A673 (cell line): ENCODE measurements at regions not wholly inside any gene's neighbourhood (a gene's known extent, or its start where the extent isn't known, plus 50 kb on each side); places are given as distances from the start of the nearest gene placed in this dataset.
"Not testable (repeated sequence)": the region's sequence is repeated elsewhere in the genome, so short reads cannot be mapped to it uniquely, and the experiment has no call there.

ENCODE experiments used
- BruUV-seq: library from RNA; stranded (reverse); fragments of 400-500 nt; replicated peaks from 2 replicates; lab custom pipeline; 2021; lab: Mats Ljungman, UMichigan
- CTCF ChIA-PET: fragments of 300-600 bp; sonication (Branson Sonifier 250); formaldehyde crosslinking; loops from one replicate; lab custom pipeline; 2022; ENCODE audit warnings: antibody characterized with exemption; lab: Charles Lee
- POLR2A ChIA-PET: fragments of 300-600 bp; sonication (Branson Sonifier 250); formaldehyde crosslinking; loops from one replicate; lab custom pipeline; 2022; ENCODE audit warnings: antibody characterized with exemption; ENCODE audit not compliant: low non-redundant PET; lab: Charles Lee
- DNase-seq: peaks from one replicate; pipeline ENCODE4 v3.0.0-alpha.2; 2015; ENCODE audit warnings: low spot score
- H3K27ac ChIP-seq: fragments of 200-600 bp; sonication (generic); 2 replicates; pipeline ENCODE4 v1.5.1; 2016; ENCODE audit warnings: mixed run types, low read depth, mild to moderate bottlenecking, mixed read lengths, antibody characterized with exemption, low read length; ENCODE audit not compliant: poor library complexity, severe bottlenecking
- H3K27me3 ChIP-seq: fragments of 200-600 bp; sonication (generic); replicated peaks from 2 replicates; pipeline ENCODE4 v1.6.1; 2017; ENCODE audit warnings: mixed run types, low read depth, mild to moderate bottlenecking, mixed read lengths, antibody characterized with exemption, low read length; ENCODE audit not compliant: insufficient read depth, poor library complexity
- H3K36me3 ChIP-seq: fragments of 200-600 bp; sonication (generic); 2 replicates; pipeline ENCODE4 v1.6.1; 2016; ENCODE audit warnings: mixed run types, mild to moderate bottlenecking, mixed read lengths, antibody characterized with exemption, low read length; ENCODE audit not compliant: insufficient read depth, poor library complexity, severe bottlenecking
- H3K4me1 ChIP-seq: fragments of 200-600 bp; sonication (generic); 2 replicates; pipeline ENCODE4 v1.6.1; 2017; ENCODE audit warnings: mixed run types, mild to moderate bottlenecking, mixed read lengths, antibody characterized with exemption, low read length; ENCODE audit not compliant: insufficient read depth, poor library complexity, severe bottlenecking
- H3K4me3 ChIP-seq: fragments of 200-600 bp; sonication (generic); 2 replicates; pipeline ENCODE4 v1.5.1; 2016; ENCODE audit warnings: low read depth, mixed run types, mild to moderate bottlenecking, mixed read lengths, low read length; ENCODE audit not compliant: poor library complexity, severe bottlenecking
- H3K9me3 ChIP-seq: fragments of 200-600 bp; sonication (generic); 2 replicates; pipeline ENCODE4 v1.6.1; 2016; ENCODE audit warnings: mixed run types, low read depth, mild to moderate bottlenecking, mixed read lengths, antibody characterized with exemption, low read length; ENCODE audit not compliant: poor library complexity, severe bottlenecking
- EZH2 ChIP-seq: fragments of 200-600 bp; sonication (generic); IDR thresholded peaks from 2 replicates; pipeline ENCODE4 v1.6.1; 2017; ENCODE audit warnings: borderline replicate concordance, low read depth, mild to moderate bottlenecking, mixed read lengths, antibody characterized with exemption, low read length; ENCODE audit not compliant: poor library complexity, severe bottlenecking
- intact Hi-C: fragments of 100-400 bp; cut with micrococcal nuclease; formaldehyde crosslinking; loops from one replicate; pipeline ENCODE4 v1.10.0; 2022; ENCODE audit not compliant: unreplicated experiment
- TF ChIP-seq, protein P1 (sequence below): fragments of 300-800, 200-600 bp; sonication (generic); conservative IDR thresholded peaks from 2 replicates; pipeline ENCODE4 v1.5.1; 2017; ENCODE audit warnings: low read depth, mild to moderate bottlenecking, antibody characterized with exemption, low read length, moderate library complexity, mixed read lengths

DNA sequence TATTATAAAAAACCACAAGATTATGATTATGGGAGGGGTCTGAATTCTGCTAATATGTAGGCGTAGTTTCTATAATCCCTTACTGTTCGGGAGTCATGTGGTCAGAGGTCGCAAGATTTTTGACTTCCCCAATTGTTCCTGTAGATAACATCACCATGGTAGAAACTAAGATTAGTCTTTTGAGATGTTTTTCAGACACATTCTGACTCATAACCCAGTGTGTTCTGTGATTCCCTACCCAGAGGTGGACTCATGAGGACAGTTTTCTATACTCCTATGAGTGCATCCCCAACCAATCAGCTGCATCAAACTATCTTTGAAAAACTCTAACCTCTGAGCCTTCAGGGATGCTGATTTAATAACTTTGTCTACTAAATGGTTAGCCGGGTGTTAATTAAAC lies 175.5 kb downstream of the RFPL4B start:
- no TSS peak for BruUV-seq
- intact Hi-C loops: no loop called here

DNA sequence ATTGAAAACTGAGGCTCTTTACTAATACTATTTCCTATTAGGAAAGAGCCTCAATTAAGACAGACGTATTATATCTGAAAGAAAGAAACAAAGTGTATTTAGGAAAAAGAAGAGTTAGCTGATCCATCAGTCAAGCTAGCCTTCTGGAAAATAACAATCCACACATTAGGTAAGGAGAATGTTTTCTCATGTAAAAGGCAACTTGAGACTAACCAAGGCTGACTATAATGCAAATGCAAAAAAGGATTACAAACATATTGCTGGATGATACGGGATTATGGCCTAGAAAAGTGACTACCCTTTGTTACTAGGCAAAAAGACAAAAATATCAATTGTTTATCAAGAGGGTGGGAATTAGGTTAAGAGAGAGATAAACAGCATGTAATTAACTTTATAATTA lies 176.9 kb downstream of the RFPL4B start:
- DNase-seq: no peak
- H3K27ac ChIP-seq: no peak overlapping the region
- no peak overlapping the region for H3K4me3 ChIP-seq
- no peaks in the 10 kb centered on the region for H3K9me3 ChIP-seq
- intact Hi-C loops: no loop called here
- POLR2A ChIA-PET: no interaction called here
- no peaks in the 10 kb centered on the region for H3K36me3 ChIP-seq
- CTCF ChIA-PET: no interaction called here
- TF ChIP-seq, protein P1, sequence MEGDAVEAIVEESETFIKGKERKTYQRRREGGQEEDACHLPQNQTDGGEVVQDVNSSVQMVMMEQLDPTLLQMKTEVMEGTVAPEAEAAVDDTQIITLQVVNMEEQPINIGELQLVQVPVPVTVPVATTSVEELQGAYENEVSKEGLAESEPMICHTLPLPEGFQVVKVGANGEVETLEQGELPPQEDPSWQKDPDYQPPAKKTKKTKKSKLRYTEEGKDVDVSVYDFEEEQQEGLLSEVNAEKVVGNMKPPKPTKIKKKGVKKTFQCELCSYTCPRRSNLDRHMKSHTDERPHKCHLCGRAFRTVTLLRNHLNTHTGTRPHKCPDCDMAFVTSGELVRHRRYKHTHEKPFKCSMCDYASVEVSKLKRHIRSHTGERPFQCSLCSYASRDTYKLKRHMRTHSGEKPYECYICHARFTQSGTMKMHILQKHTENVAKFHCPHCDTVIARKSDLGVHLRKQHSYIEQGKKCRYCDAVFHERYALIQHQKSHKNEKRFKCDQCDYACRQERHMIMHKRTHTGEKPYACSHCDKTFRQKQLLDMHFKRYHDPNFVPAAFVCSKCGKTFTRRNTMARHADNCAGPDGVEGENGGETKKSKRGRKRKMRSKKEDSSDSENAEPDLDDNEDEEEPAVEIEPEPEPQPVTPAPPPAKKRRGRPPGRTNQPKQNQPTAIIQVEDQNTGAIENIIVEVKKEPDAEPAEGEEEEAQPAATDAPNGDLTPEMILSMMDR: no peak
- TF ChIP-seq EZH2: no peak
- H3K4me1 ChIP-seq: no peaks in the 10 kb centered on the region
- BruUV-seq: no TSS peak
- no peaks in the 10 kb centered on the region for H3K27me3 ChIP-seq

More for the DNA sequence above, 175.5 kb downstream of the RFPL4B start:
- ChIA-PET CTCF (no interaction called here), POLR2A (interaction anchor here (0.6 kb wide), 1 partner anchor 178 kb away, joined by 5 read pairs; no protein-coding TSS in a partner anchor)
- Histone ChIP-seq H3K27ac (no peak overlapping the region), H3K27me3 (no peaks in the 10 kb centered on the region), H3K4me3 (no peak overlapping the region), H3K9me3 (no peaks in the 10 kb centered on the region), H3K4me1 (no peaks in the 10 kb centered on the region), H3K36me3 (no peaks in the 10 kb centered on the region)
- no peak for TF ChIP-seq EZH2
- TF ChIP-seq, protein P1: no peak
- DNase-seq: no peak

DNA sequence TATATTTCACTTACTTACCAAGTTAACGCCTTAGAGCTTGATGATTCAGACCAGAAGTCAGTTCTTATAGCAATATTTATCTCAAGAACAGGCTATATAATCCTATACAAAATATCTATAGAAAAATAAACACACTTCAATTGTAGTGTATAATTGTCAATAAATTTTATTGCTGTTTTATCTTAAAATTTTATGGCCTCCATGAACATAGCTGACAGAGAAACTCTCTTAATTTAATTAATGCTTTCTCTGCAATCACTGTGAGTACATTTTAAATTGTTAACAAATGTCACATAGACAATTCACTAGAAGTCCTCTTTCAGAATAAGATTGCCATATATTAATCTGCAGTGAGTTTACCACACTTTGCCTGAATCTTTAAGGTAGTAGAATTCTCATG lies 178.6 kb downstream of the RFPL4B start:
- Histone ChIP-seq H3K9me3 (no peaks in the 10 kb centered on the region), H3K27ac (no peak overlapping the region), H3K27me3 (no peaks in the 10 kb centered on the region), H3K4me3 (no peak overlapping the region), H3K36me3 (no peaks in the 10 kb centered on the region), H3K4me1 (no peaks in the 10 kb centered on the region)
- no peak for DNase-seq
- intact Hi-C loops: no loop called here
- ChIA-PET POLR2A (no interaction called here), CTCF (no interaction called here)
- BruUV-seq: no TSS peak
- TF ChIP-seq EZH2: no peak

DNA sequence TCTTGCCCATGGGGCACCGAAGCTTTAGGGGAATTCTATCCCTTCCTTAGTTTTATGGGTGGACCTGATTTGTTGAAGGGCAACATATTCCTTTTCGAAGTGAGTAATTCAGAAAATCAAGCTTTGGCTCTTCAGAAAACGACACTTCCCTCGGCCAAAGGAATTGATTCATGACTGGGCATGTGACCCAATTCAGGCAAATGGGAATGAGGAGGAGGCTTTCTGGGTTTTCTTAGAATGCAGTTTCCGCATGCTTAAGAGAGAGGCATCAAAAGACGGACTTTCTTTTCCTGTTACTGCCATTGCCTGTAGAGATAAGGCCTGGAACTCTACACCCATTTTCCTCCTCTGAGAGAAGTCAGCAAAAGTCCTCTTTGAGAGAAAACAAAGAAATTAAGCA lies 179.5 kb downstream of the RFPL4B start:
- no peaks in the 10 kb centered on the region for H3K4me1 ChIP-seq
- intact Hi-C loops: no loop called here
- no TSS peak for BruUV-seq
- no peak for DNase-seq
- H3K4me3 ChIP-seq: no peak overlapping the region
- no peaks in the 10 kb centered on the region for H3K27me3 ChIP-seq
- no peaks in the 10 kb centered on the region for H3K36me3 ChIP-seq
- H3K9me3 ChIP-seq: no peaks in the 10 kb centered on the region
- POLR2A ChIA-PET: no interaction called here
- TF ChIP-seq, protein P1: no peak
- TF ChIP-seq EZH2: no peak
- H3K27ac ChIP-seq: no peak overlapping the region
- CTCF ChIA-PET: no interaction called here

DNA sequence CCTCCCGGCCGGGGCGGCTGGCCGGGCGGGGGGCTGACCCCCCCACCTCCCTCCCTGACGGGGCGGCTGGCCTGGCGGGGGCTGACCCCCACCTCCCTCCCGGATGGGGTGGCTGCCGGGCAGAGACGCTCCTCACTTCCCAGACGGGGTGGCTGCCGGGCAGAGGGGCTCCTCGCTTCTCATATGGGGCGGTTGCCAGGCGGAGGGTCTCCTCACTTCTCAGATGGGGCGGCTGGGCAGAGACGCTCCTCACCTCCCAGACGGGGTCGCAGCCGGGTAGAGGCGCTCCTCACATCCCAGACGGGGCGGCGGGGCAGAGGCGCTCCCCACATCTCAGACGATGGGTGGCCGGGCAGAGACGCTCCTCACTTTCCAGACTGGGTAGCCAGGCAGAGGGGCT lies 181.2 kb downstream of the RFPL4B start:
- H3K36me3 ChIP-seq, H3K27ac ChIP-seq, H3K4me1 ChIP-seq, H3K4me3 ChIP-seq, CTCF ChIA-PET, H3K9me3 ChIP-seq, POLR2A ChIA-PET, intact Hi-C loops, H3K27me3 ChIP-seq, DNase-seq, BruUV-seq: not testable (repeated sequence)
